ENCODE measurements at regions not wholly inside any gene's neighbourhood (a gene's known extent, or its start where the extent isn't known, plus 50 kb on each side); places are given as distances from the start of the nearest gene placed in this dataset.

DNA sequence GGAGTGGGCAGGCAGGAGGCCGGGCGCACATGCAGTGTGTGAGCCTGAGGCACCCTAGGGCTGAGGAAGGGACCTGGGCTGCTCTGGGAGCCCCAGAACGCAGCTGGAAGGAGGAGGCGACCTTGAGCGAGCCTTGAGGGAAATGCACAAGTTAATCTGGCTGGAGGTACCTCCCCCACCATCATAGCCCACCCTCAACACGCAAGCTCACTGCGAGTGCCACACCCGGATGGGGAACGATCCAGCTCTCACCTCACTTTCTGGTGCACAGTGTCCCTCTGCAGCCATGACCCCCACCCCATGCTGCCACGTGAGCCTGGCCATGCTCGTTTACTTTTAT, 162.4 kb upstream of the PPP2R2D start:
- H3K4me1 Mint-ChIP-seq = peaks cover 0 to 8% of the 10 kb centered on the region in 2 donors
- WGBS (ENCODE audit: insufficient coverage) = 71% methylated on average over 11 of the region's 11 CpGs
- H3K27me3 Mint-ChIP-seq (ENCODE audit: low read depth in 2 of 2) = peaks cover 9 to 22% of the 10 kb centered on the region in 2 donors
- H3K27ac Mint-ChIP-seq = no peak overlapping the region
- intact Hi-C loops (cut with micrococcal nuclease) = no loop called here
- ATAC-seq (no peak), DNase-seq (no peak)
- no peak overlapping the region for H3K4me3 ChIP-seq (ENCODE audit: low read length)
- H3K27me3 ChIP-seq (ENCODE audit: control insufficient read depth, insufficient read depth, low read length) = no peaks in the 10 kb centered on the region
- no peak overlapping the region for H3K27ac ChIP-seq (ENCODE audit: low read length)
- no peaks in the 10 kb centered on the region for H3K9me3 Mint-ChIP-seq
- no peak overlapping the region for H3K4me3 Mint-ChIP-seq
- no peaks in the 10 kb centered on the region for H3K36me3 ChIP-seq (ENCODE audit: control insufficient read depth, insufficient read depth, low read length)
- H3K36me3 Mint-ChIP-seq = no peaks in the 10 kb centered on the region
- peaks cover 2% of the 10 kb centered on the region for H3K4me1 ChIP-seq (ENCODE audit: control insufficient read depth, insufficient read depth, low read length)
- H3K9me3 ChIP-seq (ENCODE audit: control insufficient read depth, insufficient read depth, low read length) = no peaks in the 10 kb centered on the region
- no peak for TF ChIP-seq CTCF (IDR thresholded peaks at IDR 0.05)

- Mint-ChIP-seq H3K4me1 (peaks cover 4 to 12% of the 10 kb centered on the region in 2 donors), H3K9me3 (no peaks in the 10 kb centered on the region), H3K27me3 (ENCODE audit: low read depth in 2 of 2) (peaks cover 12 to 27% of the 10 kb centered on the region in 2 donors), H3K36me3 (no peaks in the 10 kb centered on the region), H3K27ac (no peak overlapping the region), H3K4me3 (no peak overlapping the region)
- no peak for DNase-seq
- no peak for ATAC-seq
- intact Hi-C loops (cut with micrococcal nuclease) = no loop called here
- WGBS (ENCODE audit: insufficient coverage) = 16% methylated on average over 10 of the region's 10 CpGs
- Histone ChIP-seq H3K4me1 (ENCODE audit: control insufficient read depth, insufficient read depth, low read length) (peaks cover 7% of the 10 kb centered on the region), H3K36me3 (ENCODE audit: control insufficient read depth, insufficient read depth, low read length) (no peaks in the 10 kb centered on the region), H3K9me3 (ENCODE audit: control insufficient read depth, insufficient read depth, low read length) (no peaks in the 10 kb centered on the region), H3K27ac (ENCODE audit: low read length) (no peak overlapping the region), H3K27me3 (ENCODE audit: control insufficient read depth, insufficient read depth, low read length) (no peaks in the 10 kb centered on the region), H3K4me3 (ENCODE audit: low read length) (no peak overlapping the region)
- TF ChIP-seq CTCF (IDR thresholded peaks at IDR 0.05) = no peak
Observed at GRCh38 chr10:131739206-131739605, 161.6 kb upstream of the PPP2R2D start.

- Histone ChIP-seq H3K4me1 (ENCODE audit: control insufficient read depth, insufficient read depth, low read length) (peaks cover 7% of the 10 kb centered on the region), H3K4me3 (ENCODE audit: low read length) (no peak overlapping the region), H3K36me3 (ENCODE audit: control insufficient read depth, insufficient read depth, low read length) (no peaks in the 10 kb centered on the region), H3K9me3 (ENCODE audit: control insufficient read depth, insufficient read depth, low read length) (no peaks in the 10 kb centered on the region), H3K27me3 (ENCODE audit: control insufficient read depth, insufficient read depth, low read length) (no peaks in the 10 kb centered on the region), H3K27ac (ENCODE audit: low read length) (no peak overlapping the region)
- no peak overlapping the region for H3K4me3 Mint-ChIP-seq
- ATAC-seq = no peak
- H3K27ac Mint-ChIP-seq = no peak overlapping the region
- H3K27me3 Mint-ChIP-seq (ENCODE audit: low read depth in 2 of 2) = peaks cover 20 to 31% of the 10 kb centered on the region in 2 donors
- no peak for TF ChIP-seq CTCF (IDR thresholded peaks at IDR 0.05)
- intact Hi-C loops (cut with micrococcal nuclease) = no loop called here
- peaks cover 5 to 12% of the 10 kb centered on the region in 2 donors for H3K4me1 Mint-ChIP-seq
- WGBS (ENCODE audit: insufficient coverage) = 86% methylated on average over 17 of the region's 17 CpGs
- H3K9me3 Mint-ChIP-seq = no peaks in the 10 kb centered on the region
- no peak for DNase-seq
- H3K36me3 Mint-ChIP-seq = no peaks in the 10 kb centered on the region
Observed at GRCh38 chr10:131742500-131742951, 158.3 kb upstream of the PPP2R2D start.

All from natural killer cell (primary cell).